Muscle of arm (tissue), 1 donor: ENCODE measurements at regions not wholly inside any gene's neighbourhood (a gene's known extent, or its start where the extent isn't known, plus 50 kb on each side); places are given as distances from the start of the nearest gene placed in this dataset.
A peak's percentile ranks its signal among the peaks of the same experiment; 100 is the strongest.
"Not testable (repeated sequence)": the region's sequence is repeated elsewhere in the genome, so short reads cannot be mapped to it uniquely, and the experiment has no call there.

Source experiments
- DNase-seq: peaks from one replicate; pipeline ENCODE4 v3.0.0-alpha.2; 2013

DNA sequence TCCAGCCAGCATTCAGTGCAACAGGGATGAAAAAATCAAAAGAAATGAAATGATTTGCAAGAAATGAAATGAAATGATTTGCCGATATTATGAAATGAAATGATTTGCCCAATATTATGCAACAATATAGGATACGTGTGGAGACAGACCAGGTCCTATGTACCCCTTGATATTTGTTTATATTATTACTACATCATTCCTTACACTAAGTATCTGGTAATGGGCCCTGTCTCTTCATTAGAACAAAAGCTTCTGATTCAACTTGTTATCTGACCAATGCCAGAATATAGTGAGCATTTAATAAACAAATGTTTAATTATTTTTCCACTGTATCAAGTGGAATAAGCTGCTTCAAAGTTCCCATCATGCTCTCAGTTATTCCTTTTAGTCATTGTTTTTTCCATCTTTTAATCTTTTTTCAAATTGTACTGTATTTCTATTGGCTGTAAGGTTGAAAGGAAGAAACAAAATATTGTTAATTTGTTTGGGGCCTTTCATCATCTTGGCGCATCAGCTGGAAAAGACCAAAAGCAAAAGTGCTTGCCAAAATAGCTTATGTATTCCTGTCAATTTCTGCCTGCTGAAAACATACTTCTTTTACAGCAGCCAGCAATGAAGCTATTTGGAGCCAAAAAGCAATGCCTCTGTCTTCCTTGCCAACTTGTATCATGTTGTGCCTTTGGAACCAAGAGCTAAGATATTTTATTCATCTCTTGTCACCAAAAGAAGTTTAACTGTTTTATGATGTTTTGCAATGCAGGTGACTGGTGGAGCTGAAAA is 2314.9 kb downstream of the LRRC4C start:
- peak; percentile 5 for DNase-seq

DNA sequence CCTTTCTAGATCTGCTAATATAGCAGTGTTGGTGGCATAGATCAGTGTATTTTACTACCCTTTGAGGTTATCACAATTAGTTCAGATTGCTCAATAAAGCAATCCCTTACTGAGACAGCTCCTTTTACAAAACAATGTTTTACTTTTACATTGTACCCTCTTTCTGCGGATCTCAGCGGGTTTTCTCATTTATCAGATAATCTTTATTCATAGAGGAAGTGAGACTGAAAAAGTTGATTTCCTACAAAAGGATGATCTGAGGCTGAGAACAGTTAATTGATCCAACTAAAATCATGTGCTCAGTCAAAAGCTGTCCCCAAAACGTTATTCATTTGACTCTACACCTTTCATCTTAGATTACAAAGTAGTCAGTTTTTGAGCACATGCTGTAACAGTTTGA is 2319.9 kb downstream of the LRRC4C start:
- DNase-seq = no peak

DNA sequence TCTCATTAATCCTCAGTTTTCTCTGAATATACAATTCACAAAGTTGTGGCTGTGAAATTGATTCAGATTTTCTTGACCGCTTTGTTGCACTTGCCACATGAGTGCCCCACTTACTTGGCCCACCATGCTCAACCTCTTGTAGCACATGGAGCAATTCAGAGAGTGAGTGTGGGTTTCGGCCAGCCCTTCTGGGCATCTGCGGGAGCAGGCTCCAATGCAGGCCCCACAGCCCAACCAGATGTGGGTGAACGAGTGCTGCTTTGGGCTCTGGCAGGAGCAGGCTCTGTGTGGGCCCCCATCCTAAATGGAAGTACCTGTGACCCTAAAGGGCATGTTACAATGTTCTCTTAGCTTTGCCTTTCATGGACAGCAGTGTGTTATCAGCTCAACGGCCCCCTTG is 2338.6 kb downstream of the LRRC4C start:
- no peak for DNase-seq

DNA sequence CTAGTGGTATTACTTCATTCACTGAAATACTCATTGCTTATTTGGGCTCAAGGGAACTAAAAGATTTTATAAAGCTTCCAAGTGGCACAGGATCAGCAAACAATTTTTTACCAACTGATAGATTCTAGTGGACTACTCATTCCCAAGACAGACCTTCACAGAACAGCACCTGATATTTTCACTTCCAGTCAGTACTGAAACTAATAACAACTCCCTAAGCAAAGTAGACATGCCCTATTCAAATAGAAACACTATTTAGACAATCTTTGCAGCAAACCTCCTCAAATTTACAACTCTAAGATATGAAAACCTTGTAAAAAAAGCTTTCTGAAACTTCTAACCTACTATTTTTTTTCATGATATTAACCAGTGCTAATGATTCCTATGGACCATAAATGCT is 2345.8 kb downstream of the LRRC4C start:
- no peak for DNase-seq

DNA sequence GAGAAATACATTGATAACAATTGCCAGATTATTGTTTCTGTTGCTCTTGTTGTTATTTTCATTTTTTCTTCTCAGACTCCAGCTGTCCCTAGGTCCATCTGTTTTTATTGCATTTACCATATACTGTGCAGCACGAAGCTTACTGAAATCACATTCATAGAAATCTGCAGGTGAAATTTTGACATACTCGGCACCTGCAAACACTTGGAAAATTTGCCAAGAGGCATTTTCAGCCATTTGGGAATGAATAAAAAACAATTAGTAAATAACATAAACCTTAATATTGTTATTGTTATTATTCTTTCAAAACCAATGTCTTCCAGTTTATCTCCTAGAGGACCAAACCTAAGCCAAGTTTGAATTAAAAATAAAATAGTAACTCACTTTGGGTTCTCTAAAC is 2357.2 kb downstream of the LRRC4C start:
- peak; percentile 25 for DNase-seq

DNA sequence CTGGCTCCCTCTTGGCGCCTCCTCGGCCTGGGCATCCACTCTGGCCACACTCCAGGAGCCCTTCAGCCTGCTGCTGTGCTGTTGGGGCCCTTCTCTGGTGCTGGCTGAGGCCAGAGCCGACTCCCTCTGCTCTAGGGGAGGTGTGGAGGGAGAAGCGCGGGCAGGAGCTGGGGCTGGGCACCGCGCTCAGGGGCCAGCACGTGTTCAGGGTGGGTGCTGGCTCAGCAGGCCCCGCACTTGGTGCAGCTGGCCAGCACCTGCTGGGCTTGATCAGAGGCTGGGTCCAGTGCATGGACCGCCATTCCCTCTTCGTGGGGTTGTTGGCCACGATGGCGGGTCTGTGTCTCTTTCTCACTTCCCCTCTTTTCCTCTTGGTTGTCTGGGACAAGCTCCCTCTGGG is 2381.0 kb downstream of the LRRC4C start:
- no peak for DNase-seq

DNA sequence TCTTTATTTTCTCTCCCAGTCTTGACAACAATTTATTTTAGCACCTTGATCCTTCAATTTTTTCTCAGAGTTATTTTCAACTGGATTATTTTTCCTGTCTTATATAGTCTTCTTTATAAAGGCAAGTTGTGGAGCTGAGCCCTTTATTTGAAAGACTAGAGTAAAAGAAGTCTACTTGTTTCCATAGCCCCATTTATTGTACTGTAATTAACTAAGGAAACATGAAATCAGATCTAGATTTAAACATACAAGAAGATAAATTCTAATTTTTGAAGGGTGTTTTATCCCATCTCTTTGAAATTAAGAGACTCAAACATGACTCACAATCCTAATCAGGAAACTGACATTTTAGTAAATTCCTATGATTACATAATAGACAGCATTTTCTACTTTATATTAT is 2421.8 kb downstream of the LRRC4C start:
- DNase-seq = no peak

DNA sequence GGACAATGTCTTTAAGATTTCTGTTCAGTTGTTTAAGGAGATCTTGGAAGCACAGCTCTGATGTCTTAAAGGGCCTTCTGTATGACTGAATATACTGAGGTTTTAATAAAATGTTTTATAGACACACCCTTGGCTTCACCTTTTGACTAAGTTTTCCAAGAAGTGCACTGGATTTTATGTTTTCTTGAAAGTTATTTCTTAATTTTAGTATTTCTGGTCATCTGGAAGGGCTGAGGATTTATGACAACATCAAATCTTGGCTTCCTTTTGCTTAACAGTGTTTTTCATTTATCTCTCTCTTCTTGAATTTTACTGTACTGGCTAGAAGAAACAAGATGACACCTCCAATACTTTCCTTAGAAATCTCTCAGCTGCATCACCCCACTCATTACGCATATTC is 2423.4 kb downstream of the LRRC4C start:
- peak; percentile 23 for DNase-seq

DNA sequence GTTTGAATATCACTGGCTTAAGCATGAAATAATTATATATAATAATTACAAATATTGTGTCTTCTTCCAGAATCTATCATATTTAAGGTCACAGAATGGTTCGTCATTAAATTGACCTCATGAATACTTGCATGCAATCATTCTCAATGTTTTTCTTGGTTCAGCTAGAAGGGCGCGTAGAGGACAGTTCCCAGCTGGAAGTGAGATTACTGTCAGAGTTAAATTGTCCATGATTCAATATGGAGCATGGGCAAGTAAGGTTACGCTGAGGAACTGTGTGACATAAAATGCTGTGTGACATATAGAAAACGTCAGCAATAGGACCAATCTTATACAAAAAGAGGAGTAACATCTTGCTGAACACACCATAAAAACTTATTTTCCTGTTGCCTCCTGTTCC is 2423.5 kb upstream of the RAG2 start:
- DNase-seq = no peak

DNA sequence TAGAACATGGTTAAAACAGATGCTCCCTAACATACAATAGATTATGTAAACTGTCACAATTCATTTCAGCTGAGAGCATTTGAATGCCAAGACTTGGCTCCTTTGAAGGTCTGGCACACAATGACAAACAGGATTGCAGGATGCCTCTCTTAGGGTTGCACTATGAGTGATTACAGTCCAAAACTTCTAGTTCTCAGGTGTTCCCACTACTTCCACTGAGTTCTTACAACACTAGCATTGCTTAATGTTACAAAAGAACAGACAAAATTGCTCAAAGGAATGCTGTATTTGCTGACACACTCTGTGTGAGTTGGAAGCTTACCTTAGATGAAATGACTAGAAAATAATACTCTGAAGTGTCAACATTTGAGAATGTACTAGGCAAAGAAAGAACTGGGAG is 2413.8 kb upstream of the RAG2 start:
- DNase-seq = peak; percentile 25

DNA sequence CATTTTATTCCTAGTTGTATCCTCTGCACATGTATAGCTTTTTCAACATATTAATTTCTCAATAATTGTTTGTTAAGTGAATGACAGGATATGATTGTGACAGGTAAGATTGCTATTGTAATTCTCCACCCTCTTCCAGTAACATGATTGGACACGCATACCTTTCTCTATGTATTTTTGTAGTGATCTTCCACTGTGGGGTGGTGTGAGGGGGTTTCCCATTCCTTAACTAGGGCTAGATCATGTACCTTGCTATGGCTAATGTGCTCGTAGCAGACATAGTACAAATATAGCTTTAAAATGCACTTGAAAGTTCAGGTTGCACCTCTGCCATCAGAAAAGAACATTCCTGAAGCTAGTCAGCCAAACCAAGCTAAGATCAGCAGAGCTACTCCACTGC is 2392.8 kb upstream of the RAG2 start:
- no peak for DNase-seq

DNA sequence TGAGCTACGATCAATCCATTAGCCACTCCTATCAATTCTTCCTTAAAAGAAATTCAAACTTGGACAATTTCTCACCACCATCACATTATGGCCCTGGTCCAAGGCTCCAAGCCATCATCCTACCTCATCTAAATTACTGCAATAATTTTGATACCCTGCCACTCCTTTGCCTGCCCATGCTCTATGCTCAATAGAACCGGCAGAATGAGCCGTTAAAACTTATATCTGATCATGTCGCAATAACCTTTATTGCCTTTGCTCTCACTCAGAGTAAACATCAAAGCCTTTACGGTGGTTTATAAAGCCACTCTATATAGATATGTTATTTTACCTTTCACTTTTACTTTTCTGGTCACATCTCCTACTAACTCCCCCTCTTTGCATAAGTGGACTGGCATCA is 2392.1 kb upstream of the RAG2 start:
- no peak for DNase-seq

DNA sequence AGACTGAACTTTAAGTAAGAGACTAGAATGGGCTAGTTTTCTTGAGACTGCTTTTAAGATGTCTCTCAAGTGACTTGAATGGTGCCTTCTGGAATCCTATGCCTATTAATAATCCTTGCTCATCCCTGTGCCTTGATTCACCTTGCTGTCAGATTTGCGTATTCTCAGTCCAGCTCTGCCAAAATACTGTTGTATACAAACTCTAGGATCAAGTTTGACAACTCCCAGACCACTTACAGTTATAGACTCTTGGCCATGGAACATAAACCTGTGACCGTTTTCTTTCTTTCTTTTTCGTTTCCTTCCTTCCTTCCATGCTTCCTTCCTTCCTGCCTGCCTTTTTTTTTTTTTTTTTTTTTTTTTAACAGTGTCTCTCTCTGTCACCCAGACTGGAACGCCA is 2390.9 kb upstream of the RAG2 start:
- no peak for DNase-seq

DNA sequence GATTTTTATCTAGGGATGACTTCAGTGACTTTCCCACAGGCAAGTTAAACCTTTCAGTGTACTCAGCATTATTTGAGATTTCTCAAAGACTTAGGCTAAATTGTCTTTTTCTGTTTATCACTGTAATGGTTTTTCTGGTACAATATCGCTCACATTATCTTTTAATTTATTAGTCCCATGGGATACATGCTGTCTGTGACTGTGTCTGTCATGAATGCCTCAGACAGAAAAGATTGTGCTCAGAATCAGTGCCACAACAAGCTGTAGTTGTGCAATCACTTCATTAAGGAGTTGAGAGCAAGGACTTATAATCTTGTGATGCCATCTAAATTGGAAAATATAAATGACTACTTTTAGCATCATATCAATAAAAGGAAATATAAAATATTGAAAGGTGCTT is 2374.2 kb upstream of the RAG2 start:
- DNase-seq = no peak

DNA sequence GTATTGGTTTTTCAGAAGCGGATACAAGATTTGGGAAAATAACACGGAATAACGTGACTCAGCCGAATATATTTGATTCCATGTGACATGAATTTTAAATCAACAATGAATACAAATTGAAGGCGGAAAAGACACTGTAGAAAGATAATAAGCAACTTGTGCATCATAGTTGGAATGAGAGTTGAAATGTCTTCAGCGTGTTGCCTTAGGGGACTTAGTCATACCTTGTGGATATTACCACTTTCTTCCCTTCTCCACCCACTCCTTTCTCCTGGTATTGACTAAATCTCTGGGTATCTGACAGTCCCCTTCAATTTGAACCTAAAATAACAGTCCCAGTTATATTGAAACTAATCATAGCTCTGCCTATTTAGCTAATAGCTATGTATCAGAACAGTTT is 2373.1 kb upstream of the RAG2 start:
- no peak for DNase-seq

DNA sequence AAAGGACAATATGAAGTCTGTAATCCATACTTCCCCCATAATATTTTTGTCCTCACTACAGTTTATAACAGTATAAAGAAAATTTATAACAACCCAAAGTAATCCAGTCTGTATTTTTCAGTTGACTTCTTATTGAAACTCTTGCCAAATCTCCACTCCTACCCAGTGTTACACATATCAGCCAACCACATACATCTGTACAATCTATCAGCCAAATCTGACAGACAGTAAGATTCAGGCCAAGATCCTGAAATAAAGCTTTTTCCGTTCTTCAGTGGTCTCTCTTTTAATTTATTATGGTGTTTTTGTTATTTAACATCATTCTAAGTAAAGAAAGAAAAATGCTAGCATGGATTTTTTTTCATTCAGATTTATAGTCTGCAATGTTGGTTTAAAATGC is 2370.9 kb upstream of the RAG2 start:
- DNase-seq = peak; percentile 6

DNA sequence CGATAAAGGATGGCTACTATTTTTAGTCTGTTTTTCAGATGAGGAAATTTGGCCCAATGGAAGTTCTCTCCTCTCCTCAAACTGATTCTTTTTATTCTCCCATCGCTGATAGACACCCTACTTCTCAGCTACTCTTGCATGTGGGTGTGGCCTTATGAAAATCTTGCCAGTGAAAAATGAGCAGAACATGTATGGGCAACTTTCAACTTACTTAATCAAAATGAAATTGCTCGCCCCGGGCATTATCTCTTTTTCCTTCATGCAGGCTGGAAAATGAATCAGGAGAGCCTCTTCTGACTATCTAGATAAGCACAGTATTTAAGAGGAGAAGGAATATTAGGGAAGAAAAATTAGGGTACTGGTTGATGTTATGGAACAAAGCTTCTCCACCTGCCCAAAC is 2354.7 kb upstream of the RAG2 start:
- DNase-seq = no peak

DNA sequence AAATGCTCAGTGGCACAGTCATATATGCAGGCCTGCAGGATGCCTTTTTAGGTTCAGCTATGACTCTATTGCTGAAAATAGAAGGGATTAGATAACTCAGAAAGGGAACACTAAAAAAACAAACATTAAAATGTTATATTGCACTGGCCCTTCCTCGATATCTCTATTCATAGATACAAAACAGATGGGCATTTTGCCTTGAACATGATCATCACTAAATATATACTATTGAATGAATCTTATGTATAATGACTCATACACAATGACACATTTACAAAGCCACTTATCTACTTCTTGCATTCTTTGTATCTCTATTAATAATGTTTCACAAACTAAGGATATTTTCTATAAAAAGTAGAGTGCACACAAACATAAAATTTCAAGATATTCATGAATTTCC is 2352.8 kb upstream of the RAG2 start:
- no peak for DNase-seq

DNA sequence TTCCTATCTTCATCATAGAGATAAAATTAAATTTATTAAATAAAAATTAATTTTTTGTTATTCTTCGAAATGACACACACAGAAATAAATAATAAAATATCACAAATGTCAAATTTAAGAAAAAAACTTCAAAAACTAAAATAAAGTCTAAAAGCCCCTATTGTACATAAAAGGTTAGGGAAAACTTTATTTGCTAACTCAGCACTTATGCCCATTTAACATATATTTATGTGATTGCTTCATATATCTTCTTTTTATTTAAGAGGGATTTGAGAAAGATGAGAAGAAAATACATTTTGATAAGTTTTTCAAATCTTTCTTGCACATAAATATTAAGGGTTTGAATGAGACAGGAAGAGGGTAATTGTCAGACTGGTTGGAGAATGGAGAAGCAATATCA is 2350.4 kb upstream of the RAG2 start:
- no peak for DNase-seq

DNA sequence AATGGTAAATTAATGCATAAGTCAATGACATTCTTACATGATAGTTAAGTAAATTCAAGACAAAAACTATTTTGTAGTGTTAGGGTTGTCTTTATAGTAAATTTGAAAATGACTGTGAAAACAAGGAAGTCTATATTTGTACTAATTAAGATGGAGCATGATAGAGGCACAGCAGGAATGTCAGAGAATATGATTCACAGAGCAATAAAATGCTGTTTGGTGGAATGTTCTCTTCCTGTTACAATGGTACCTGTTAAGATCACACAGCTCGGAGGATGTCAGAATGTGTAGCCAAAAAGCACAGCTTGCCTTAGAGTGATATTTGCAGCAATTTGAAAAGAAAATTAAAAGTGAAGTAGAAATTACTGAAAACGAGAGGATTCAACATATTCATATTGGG is 2339.7 kb upstream of the RAG2 start:
- DNase-seq = no peak

DNA sequence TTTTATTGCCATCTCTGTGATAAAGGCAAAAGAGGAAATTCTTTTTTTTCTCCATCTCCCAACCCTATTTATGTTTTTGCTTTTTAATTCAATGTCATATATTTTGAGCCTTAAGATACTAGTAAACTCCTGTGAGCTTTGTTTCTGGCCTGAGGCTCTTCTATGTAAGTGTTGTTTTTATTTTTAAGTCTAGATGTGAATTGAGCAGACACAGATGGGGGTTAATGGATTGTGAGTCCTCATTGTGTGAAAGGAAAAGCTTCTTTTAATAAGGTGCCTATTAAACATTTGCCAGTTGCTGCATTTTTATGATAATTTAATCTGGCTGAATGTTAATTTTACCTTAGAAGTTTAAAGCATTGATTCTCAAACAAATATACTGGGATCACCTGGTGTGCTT is 2337.9 kb upstream of the RAG2 start:
- no peak for DNase-seq

DNA sequence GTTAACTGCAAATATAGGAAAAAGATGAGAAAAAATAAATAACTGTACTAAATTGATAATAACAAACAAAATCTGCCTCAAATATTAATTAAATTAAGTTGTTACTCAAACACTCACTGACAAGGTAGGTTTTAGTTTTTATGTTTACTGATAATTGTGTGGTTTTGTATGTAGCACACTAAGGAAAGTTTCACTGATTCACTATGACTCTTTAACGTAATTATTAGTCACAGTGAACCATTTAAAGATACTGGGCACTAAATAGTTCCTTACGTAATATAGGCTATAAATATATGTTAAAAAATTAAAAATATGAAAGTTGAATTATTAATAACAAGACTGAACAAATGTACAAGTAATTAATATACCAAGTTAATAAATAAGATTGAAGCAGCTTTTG is 2330.0 kb upstream of the RAG2 start:
- no peak for DNase-seq

DNA sequence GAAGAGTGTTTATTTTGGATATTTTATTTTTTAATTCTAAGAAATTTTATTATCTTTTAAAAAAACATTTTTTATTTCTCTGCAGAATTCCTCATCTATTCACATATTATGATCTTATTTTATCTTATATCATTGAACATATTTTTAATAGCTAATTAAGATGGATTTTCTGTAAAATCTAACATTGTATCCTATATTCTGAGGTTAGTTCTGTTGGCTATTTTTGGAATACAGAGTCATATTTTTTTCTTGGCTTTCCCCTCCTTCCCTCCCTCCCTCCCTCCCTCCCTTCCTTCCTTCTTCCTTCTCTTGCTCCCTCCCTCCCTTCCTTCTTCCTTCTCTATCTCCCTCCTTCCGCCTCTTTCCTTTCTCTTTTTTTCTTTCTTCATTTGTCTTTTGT is 2326.6 kb upstream of the RAG2 start:
- no peak for DNase-seq

DNA sequence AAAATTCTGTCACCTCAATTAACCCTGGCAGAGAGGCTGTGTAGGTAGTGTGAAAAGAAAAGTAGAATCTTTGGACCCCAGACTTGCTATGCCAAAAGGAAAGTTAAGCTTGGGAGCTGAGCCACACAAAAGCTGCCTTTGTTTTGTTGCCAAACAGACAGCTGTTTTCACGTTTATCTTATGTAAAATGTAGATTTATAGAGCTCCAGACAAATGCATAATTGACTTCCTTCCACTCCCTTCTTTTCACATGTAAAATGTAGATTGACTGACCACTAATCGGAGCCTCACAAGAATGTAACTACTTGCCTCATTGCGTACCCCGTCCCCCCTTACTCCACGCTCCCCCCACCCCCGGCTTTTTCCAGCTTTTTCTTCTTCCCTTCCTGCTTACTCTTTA is 2302.2 kb upstream of the RAG2 start:
- peak; percentile 27 for DNase-seq

DNA sequence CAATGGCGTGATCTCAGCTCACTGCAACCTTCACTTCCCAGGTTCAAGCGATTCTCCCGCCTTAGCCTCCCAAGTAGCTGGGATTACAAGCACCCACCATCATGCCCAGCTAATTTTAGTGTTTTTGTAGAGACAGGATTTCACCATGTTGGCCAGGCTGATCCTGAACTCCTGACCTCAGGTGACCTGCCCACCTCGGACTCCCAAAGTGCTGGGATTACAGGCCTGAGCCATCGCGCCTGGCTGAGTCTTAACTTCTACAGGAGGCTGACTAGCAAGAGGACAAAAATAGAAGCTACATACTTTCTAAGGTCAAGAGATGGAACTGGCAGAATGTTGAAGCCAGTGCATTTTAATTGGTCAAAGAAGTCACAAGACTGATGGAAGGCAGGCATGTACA is 2296.2 kb upstream of the RAG2 start:
- DNase-seq = not testable (repeated sequence)
